Activated gamma-delta T cell (primary cell): ENCODE measurements at regions not wholly inside any gene's neighbourhood (a gene's known extent, or its start where the extent isn't known, plus 50 kb on each side); places are given as distances from the start of the nearest gene placed in this dataset.
A peak's percentile ranks its signal among the peaks of the same experiment; 100 is the strongest.

ENCODE experiments used
- DNase-seq: peaks from one replicate; lab custom pipeline; 2025; lab: John Stamatoyannopoulos, UW

- DNase-seq: no peak
Observed at GRCh38 chr2:118186858-118187254, 98.6 kb downstream of the INSIG2 start.

- peak; percentile 81 for DNase-seq
Observed at GRCh38 chr2:118186110-118186857, 98.0 kb downstream of the INSIG2 start.

DNA sequence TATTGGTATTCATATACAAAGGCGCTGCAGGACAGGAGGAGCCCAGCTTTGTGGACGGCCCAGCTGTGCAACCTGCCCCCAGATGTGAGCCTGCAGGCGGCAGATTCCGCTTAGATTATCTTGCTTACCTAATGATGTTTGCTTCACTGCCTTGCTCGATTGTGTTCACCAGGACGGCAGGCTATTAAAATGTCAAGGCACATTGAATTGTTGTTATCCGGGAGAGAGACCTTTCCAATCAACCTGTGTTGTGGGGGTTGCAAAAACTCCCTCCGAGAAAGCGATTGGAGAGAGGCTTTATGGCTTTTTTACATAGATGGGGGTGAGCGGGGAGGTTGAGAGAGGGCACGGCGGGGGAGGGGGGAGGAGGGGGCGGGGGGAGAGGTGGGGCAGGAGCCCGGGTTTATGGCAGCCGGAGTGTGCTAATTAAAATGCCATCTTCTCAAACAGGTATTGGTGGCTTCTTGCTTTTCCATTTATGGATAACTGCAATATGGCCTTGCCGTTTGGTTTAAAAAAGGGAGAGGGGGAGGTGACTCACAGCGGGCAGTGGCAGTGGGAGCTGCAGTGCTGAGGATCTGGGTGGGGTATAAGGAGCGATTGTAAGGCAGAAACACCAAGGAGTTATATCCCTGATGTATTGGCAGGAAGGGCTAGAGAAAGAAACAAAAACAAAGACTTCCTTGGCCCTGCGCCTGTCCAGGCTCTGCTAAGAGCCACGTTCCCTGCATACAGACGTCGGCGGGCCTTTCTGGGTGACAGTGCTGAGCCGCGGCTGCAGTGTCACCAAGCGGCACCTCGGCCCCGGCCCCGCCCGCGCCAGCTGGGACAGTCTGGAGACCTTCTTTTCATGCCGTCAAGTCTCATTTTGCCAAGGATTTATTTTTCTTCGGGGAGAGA, 97.2 kb downstream of the INSIG2 start:
- peak; percentile 38 for DNase-seq

DNA sequence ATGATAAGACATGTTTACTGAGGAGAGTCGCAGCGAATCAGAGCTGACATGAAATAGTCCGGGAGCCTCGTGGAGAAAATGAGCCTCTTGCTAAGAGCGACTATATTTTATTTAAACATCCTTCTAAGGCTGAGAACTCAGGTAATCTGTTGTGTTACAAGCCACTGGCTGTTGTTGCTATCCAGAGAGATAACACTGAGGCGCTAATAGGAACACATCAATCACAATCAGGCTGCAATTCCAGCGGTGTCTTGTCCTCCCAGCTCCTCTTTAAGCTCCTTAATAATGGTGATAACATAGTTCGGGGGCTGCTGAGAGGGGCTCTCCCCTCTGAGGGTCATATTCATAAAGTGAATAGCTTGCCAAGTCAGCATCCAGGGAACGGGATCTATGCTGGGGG, 95.1 kb downstream of the INSIG2 start:
- DNase-seq: no peak

GRCh38 chr2:118179445-118179844, 91.2 kb downstream of the INSIG2 start:
- no peak for DNase-seq

DNA sequence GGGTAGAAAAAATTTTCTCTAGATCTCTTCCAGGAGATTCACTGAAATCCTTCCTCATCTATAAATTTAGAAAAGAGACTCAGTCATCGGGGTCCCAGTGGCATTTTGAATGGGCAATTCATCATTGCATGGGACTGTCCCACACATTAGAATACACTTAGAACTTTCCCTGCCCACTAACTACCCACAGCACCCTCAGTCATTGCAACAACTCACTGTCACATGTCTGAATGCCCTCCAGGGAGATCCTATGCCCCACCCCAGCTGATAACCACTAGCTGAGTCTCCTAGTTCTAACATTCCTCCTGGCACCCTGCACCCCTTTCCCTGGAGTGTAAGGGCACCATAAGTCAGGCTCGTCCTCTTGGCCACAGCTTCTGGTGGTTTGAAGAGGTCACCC, 89.6 kb downstream of the INSIG2 start:
- DNase-seq: no peak

- DNase-seq: no peak
Observed at GRCh38 chr2:118177318-118177717, 89.0 kb downstream of the INSIG2 start.

DNA sequence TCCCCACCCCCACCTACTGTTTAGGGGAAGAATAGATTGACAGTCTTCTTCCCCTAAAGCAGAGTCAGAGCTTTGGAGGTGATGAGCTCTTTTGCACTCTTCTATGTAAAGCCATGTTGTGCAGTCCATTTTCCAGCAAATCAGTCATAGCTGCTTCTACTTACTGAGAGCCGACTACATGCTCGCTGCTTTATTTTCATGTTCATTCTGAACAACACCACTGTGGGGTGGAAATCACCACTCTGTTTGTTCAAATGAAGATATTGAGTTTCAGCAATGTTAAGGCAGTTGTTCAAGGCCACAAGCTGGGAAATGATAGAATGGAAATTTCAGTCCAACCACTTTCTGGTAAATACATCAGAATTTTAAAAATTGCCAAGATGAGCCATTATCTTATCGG, 88.3 kb downstream of the INSIG2 start:
- DNase-seq: no peak

DNA sequence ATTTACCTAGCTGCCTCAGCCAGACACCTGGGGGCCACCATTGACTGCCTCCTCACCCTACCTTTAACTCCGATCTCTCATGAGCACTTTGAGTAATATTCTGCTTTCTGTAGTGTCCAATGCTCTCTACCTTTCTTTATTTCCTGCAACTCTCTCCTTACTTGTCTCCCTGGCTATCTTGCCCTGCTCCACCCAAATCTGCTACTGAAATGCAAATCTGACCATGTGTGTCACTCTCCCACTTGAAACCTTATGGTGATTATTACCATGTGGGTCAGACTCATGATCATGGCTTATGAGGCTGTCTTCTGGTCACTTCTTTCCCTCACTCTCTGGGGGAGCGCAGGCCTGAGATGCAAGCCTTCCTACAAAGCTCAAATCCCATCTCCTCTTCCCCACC, 83.3 kb downstream of the INSIG2 start:
- DNase-seq: no peak

- DNase-seq: no peak
Observed at GRCh38 chr2:118169359-118170005, 81.2 kb downstream of the INSIG2 start.

GRCh38 chr2:118168615-118169014, 80.3 kb downstream of the INSIG2 start:
- no peak for DNase-seq

DNA sequence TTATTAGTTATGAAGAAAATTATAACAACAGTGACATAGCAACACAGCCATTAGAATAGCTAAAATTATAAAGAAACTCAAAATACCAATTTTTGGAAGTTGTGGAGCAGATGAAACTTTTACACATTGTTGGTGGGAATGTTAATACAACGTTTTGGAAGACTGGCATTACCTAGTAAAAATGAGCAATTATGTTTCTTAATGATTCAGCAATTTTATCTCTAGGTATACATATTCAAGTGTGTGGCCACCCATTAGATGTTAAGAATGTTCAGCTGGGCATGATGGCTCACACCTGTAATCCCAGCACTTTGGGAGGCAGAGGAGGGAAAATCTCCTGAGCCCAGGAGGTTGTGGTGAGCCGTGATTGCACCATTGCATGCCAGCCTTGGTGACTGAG, 78.8 kb downstream of the INSIG2 start:
- no peak for DNase-seq

- DNase-seq: no peak
Observed at GRCh38 chr2:118166242-118166641, 78.0 kb downstream of the INSIG2 start.

DNA sequence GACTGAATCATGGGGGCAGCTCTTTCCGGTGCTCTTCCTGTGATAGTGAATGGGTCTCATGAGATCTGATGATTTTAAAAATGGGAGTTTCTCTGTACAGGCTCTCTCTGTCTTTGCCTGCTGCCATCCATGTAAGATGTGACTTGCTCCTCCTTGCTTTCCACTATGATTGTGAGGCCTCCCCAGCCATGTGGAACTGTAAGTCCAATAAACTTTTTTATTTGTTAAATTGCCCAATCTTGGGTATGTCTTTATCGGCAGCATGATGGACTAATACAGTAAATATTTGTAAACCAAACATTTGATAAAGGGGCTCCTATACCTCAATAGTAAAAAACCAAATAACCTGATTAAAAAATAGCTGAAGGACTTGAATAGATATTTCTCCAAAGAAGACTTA, 77.3 kb downstream of the INSIG2 start:
- DNase-seq: no peak
